Prostate gland (tissue), 2 donors: ENCODE measurements at regions not wholly inside any gene's neighbourhood (a gene's known extent, or its start where the extent isn't known, plus 50 kb on each side); places are given as distances from the start of the nearest gene placed in this dataset.

Source experiments
- CTCF ChIP-seq, 4 experiments: fragments of 200-600 bp in 2 of 4; fragments of 450-650 bp in 2 of 4; sonication (generic) in 2 of 4; IDR thresholded peaks; 1 replicate in 3 of 4; 2 replicates in 1 of 4; pipeline ENCODE4 v1.5.1; 2016 to 2019; ENCODE audit warnings: antibody characterized with exemption in 4 of 4, mild to moderate bottlenecking in 2 of 4, moderate library complexity in 2 of 4
- POLR2AphosphoS5 ChIP-seq: sonication (generic); formaldehyde crosslinking; IDR thresholded peaks from one replicate; pipeline ENCODE4 v1.6.1; 2017; ENCODE audit warnings: antibody characterized with exemption

GRCh38 chr6:21773576-21773968 lies 180.0 kb downstream of the SOX4 start:
- TF ChIP-seq CTCF (IDR thresholded peaks at IDR 0.05) (no peak), POLR2AphosphoS5 (no peak)
